ENCODE measurements at regions not wholly inside any gene's neighbourhood (a gene's known extent, or its start where the extent isn't known, plus 50 kb on each side); places are given as distances from the start of the nearest gene placed in this dataset.

DNA sequence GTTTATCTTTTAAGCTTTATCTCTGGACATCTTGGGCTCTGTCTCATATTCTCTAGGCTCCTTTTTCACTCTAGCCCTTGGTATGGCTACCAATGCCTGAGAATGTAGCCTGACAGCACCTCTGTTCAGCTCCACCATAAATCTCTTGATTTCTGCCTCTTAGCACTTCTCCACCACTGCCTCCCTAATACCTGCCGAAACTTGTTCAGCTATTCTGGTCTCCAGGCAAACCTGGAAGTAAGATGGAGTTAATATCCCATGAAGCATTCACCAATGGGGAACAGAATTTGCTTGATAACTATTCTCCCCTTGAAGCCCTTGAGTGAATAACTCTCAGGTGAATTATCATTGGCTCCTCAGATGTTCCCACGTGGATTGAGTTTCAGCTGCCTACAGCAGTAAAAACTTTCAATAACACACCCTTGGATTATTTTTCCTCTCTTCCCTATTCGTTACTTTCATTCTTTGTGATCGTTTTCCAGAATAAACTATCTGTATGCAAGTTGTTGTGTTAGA is 145.6 kb downstream of the EVA1A start:
- no peaks in the 10 kb centered on the region for H3K9me3 Mint-ChIP-seq (ENCODE audit: unreplicated experiment)
- no peak for DNase-seq (ENCODE audit: low spot score)
- no peak overlapping the region for H3K27ac Mint-ChIP-seq (ENCODE audit: unreplicated experiment)
- H3K4me1 Mint-ChIP-seq (ENCODE audit: unreplicated experiment) = peaks cover 12% of the 10 kb centered on the region
- no peaks in the 10 kb centered on the region for H3K27me3 Mint-ChIP-seq (ENCODE audit: unreplicated experiment)
- H3K36me3 Mint-ChIP-seq (ENCODE audit: low read depth, unreplicated experiment) = peaks cover 5% of the 10 kb centered on the region
- no peak overlapping the region for H3K4me3 Mint-ChIP-seq (ENCODE audit: unreplicated experiment)
- no peak for TF ChIP-seq CTCF (IDR thresholded peaks at IDR 0.05; ENCODE audit: unreplicated experiment)

DNA sequence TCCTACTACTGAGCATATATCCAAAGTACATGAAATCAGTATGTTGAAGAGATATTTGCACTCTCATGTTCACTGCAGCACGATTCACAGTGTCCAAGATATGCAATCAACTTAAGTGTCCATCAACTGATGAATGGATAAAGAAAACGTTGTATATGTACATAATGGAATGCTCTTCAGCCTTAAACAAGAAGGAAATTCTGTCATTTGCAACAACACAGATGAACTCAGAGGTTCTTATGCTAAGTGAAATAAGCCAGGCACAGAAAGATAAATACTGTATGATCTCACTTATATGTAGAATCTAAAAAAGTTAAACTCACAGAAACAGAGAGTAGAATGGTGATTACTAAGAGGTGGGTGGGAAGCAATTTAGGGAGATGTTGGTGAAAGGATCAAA is 149.2 kb downstream of the EVA1A start:
- Mint-ChIP-seq H3K4me3 (ENCODE audit: unreplicated experiment) (no peak overlapping the region), H3K36me3 (ENCODE audit: low read depth, unreplicated experiment) (peaks cover 5% of the 10 kb centered on the region), H3K4me1 (ENCODE audit: unreplicated experiment) (peaks cover 7% of the 10 kb centered on the region), H3K9me3 (ENCODE audit: unreplicated experiment) (no peaks in the 10 kb centered on the region), H3K27ac (ENCODE audit: unreplicated experiment) (no peak overlapping the region), H3K27me3 (ENCODE audit: unreplicated experiment) (no peaks in the 10 kb centered on the region)
- TF ChIP-seq CTCF (IDR thresholded peaks at IDR 0.05; ENCODE audit: unreplicated experiment) = no peak
- DNase-seq (ENCODE audit: low spot score) = no peak

- Mint-ChIP-seq H3K4me3 (ENCODE audit: unreplicated experiment) (no peak overlapping the region), H3K36me3 (ENCODE audit: low read depth, unreplicated experiment) (peaks cover 5% of the 10 kb centered on the region), H3K9me3 (ENCODE audit: unreplicated experiment) (no peaks in the 10 kb centered on the region), H3K27me3 (ENCODE audit: unreplicated experiment) (no peaks in the 10 kb centered on the region), H3K27ac (ENCODE audit: unreplicated experiment) (no peak overlapping the region), H3K4me1 (ENCODE audit: unreplicated experiment) (peaks cover 4% of the 10 kb centered on the region)
- DNase-seq (ENCODE audit: low spot score) = no peak
- no peak for TF ChIP-seq CTCF (IDR thresholded peaks at IDR 0.05; ENCODE audit: unreplicated experiment)
These were observed 150.0 kb downstream of the EVA1A start for GRCh38 chr2:75410702-75411101.

DNA sequence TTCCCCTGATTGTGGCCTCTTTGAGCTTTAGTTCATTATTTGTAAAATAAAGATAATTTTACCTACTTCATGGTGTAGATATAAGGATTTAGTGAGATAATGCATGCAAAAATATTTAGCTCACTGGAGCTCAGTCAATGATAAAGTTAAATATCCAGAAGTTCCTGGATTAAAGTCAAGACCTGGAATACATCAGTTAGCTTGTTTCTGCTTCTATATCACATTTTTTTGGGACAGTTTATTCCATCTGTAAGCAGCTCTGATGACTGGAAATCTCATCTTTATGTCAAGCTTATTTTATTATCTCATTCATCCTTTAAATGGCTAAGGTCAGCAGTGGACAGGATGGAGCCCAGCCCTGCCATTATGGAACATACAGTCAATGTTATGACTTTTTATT is 152.0 kb downstream of the EVA1A start:
- H3K9me3 Mint-ChIP-seq (ENCODE audit: unreplicated experiment) = no peaks in the 10 kb centered on the region
- no peak overlapping the region for H3K27ac Mint-ChIP-seq (ENCODE audit: unreplicated experiment)
- no peak overlapping the region for H3K4me3 Mint-ChIP-seq (ENCODE audit: unreplicated experiment)
- no peaks in the 10 kb centered on the region for H3K27me3 Mint-ChIP-seq (ENCODE audit: unreplicated experiment)
- peaks cover 4% of the 10 kb centered on the region for H3K4me1 Mint-ChIP-seq (ENCODE audit: unreplicated experiment)
- TF ChIP-seq CTCF (IDR thresholded peaks at IDR 0.05; ENCODE audit: unreplicated experiment) = no peak
- peaks cover 5% of the 10 kb centered on the region for H3K36me3 Mint-ChIP-seq (ENCODE audit: low read depth, unreplicated experiment)
- no peak for DNase-seq (ENCODE audit: low spot score)

DNA sequence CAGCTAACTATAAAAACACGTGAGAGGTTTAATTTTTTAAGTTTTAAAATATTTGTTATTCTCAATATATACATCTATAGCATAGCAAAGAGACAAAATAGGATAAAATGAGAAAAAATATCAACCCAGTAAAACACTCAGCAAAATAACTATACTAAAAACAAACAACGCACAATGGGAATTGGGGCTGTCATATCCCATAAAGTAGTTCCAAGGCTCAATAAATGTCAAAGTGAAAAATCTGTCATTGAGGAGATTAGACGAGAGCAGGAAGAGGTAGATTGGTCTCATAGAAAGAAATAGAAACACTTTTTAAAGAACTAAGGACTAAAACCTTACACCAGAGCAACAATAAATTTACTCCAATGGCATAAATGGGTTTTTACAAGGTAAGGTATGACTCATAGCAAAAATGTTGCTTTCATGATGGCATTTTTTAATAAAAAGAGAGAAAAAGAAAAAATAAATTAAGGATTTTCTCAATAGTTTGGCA is 153.7 kb downstream of the EVA1A start:
- TF ChIP-seq CTCF (IDR thresholded peaks at IDR 0.05; ENCODE audit: unreplicated experiment) = no peak
- Mint-ChIP-seq H3K27me3 (ENCODE audit: unreplicated experiment) (no peaks in the 10 kb centered on the region), H3K4me3 (ENCODE audit: unreplicated experiment) (no peak overlapping the region), H3K27ac (ENCODE audit: unreplicated experiment) (no peak overlapping the region), H3K9me3 (ENCODE audit: unreplicated experiment) (no peaks in the 10 kb centered on the region), H3K36me3 (ENCODE audit: low read depth, unreplicated experiment) (peaks cover 5% of the 10 kb centered on the region), H3K4me1 (ENCODE audit: unreplicated experiment) (no peaks in the 10 kb centered on the region)
- DNase-seq (ENCODE audit: low spot score) = no peak
